ENCODE measurements at regions not wholly inside any gene's neighbourhood (a gene's known extent, or its start where the extent isn't known, plus 50 kb on each side); places are given as distances from the start of the nearest gene placed in this dataset.

DNA sequence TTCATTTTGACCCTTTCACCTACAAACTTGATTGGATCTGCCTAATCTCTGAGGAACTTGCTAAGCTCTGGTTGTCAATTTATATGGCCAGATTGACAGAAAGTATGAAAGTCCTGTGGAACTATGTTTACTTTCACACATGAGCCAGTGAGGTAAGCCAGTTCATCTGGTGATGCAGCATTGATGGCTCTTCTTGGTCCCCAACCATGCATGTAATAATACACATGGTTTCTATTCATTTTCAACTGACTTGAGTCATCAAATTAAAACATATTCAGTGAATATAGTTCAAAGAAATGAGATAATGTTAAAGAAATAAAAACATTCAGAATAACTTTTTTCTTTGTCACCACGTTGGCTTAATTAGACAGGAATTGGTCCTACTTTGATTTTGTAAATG is 336.1 kb upstream of the THBS1 start:
- TF ChIP-seq HDAC6 (IDR thresholded peaks at IDR 0.05; ENCODE audit: low read depth, low read length) (no peak), CSRNP1 (CRISPR knock-in tag; IDR thresholded peaks at IDR 0.05) (no peak), NR3C1 (CRISPR knock-in tag; IDR thresholded peaks at IDR 0.05) (no peak), ZNF777 (CRISPR knock-in tag; IDR thresholded peaks at IDR 0.05) (no peak), JUN (CRISPR knock-in tag; IDR thresholded peaks at IDR 0.05) (no peak), SETDB1 (CRISPR knock-in tag; IDR thresholded peaks at IDR 0.05; ENCODE audit: borderline replicate concordance) (no peak), RAD21 (CRISPR knock-in tag; IDR thresholded peaks at IDR 0.05) (no peak), EP300 (IDR thresholded peaks at IDR 0.05; ENCODE audit: low read depth in 2 of 2, low read length in 2 of 2) (no peak), EP300 (CRISPR knock-in tag; IDR thresholded peaks at IDR 0.05; ENCODE audit: borderline replicate concordance) (no peak)
